ENCODE measurements at regions not wholly inside any gene's neighbourhood (a gene's known extent, or its start where the extent isn't known, plus 50 kb on each side); places are given as distances from the start of the nearest gene placed in this dataset.
A peak's percentile ranks its signal among the peaks of the same experiment; 100 is the strongest.

GRCh38 chr17:6278376-6278775 lies 156.5 kb downstream of the AIPL1 start:
- no peaks in the 10 kb centered on the region for H3K9me3 Mint-ChIP-seq
- no peaks in the 10 kb centered on the region for H3K4me1 Mint-ChIP-seq
- no peaks in the 10 kb centered on the region for H3K36me3 Mint-ChIP-seq (ENCODE audit: low read depth)
- no peak for DNase-seq
- no peak overlapping the region for H3K4me3 Mint-ChIP-seq
- peaks cover 30% of the 10 kb centered on the region for H3K27me3 Mint-ChIP-seq (ENCODE audit: low read depth, poor library complexity)
- no peak overlapping the region for H3K27ac Mint-ChIP-seq
- no peak for TF ChIP-seq CTCF (IDR thresholded peaks at IDR 0.05)

GRCh38 chr17:6276711-6277110 lies 158.2 kb downstream of the AIPL1 start:
- no peak for TF ChIP-seq CTCF (IDR thresholded peaks at IDR 0.05)
- Mint-ChIP-seq H3K9me3 (no peaks in the 10 kb centered on the region), H3K4me3 (no peak overlapping the region), H3K36me3 (ENCODE audit: low read depth) (no peaks in the 10 kb centered on the region), H3K27me3 (ENCODE audit: low read depth, poor library complexity) (peaks cover 31% of the 10 kb centered on the region), H3K4me1 (no peaks in the 10 kb centered on the region), H3K27ac (no peak overlapping the region)
- no peak for DNase-seq

- Mint-ChIP-seq H3K36me3 (ENCODE audit: low read depth) (no peaks in the 10 kb centered on the region), H3K27ac (no peak overlapping the region), H3K4me3 (no peak overlapping the region), H3K27me3 (ENCODE audit: low read depth, poor library complexity) (peaks cover 23% of the 10 kb centered on the region), H3K9me3 (no peaks in the 10 kb centered on the region), H3K4me1 (no peaks in the 10 kb centered on the region)
- TF ChIP-seq CTCF (IDR thresholded peaks at IDR 0.05), result no peak
- no peak for DNase-seq
Observed at GRCh38 chr17:6274310-6274709, 160.6 kb downstream of the AIPL1 start.

DNA sequence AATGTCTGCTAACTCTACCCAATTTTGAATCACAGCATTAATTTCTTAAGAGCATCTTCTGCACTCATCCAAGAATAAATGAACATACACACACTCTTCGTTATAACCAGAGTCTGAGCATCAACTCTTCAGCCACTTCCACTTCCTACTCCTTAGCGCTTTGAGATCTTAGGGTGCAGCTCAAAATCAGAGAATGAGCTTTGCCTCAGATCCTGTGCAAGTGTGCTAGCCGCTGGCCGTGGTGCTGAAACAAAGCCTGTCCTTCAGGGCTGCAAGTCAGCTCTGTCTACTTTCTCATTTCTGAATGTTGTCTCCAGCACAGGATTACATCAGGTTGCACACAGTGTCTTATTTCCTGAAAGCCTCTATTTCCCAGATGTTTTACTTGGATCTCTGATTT lies 165.4 kb downstream of the AIPL1 start:
- no peak for TF ChIP-seq CTCF (IDR thresholded peaks at IDR 0.05)
- H3K27me3 Mint-ChIP-seq (ENCODE audit: low read depth, poor library complexity), result peaks cover 9% of the 10 kb centered on the region
- no peaks in the 10 kb centered on the region for H3K36me3 Mint-ChIP-seq (ENCODE audit: low read depth)
- peak; percentile 90 for DNase-seq
- peaks cover 13% of the 10 kb centered on the region for H3K9me3 Mint-ChIP-seq
- no peak overlapping the region for H3K27ac Mint-ChIP-seq
- no peak overlapping the region for H3K4me3 Mint-ChIP-seq
- no peaks in the 10 kb centered on the region for H3K4me1 Mint-ChIP-seq

DNA sequence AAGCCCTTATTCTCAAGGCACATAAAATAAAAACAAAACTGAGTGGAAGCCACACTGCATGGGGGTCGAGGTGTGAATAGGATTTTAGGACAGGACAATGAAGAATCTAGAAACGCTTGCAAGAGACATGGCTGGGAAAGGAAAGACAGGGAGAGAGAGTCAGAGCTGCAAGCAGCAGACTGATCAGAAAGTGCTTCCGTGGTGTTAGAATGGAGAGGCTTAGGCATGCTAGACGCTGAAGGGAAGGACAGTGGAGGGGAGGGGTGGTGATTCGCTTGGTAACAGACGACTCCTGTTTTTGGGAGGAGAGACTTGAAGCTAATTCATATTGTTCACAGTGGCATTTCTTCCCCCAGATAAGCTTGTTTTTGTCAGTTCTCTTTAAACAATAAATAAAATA lies 173.5 kb downstream of the AIPL1 start:
- Mint-ChIP-seq H3K27me3 (ENCODE audit: low read depth, poor library complexity) (peaks cover 28% of the 10 kb centered on the region), H3K4me3 (no peak overlapping the region), H3K36me3 (ENCODE audit: low read depth) (no peaks in the 10 kb centered on the region), H3K9me3 (peaks cover 19% of the 10 kb centered on the region), H3K27ac (no peak overlapping the region), H3K4me1 (peaks cover 4% of the 10 kb centered on the region)
- DNase-seq, result no peak
- no peak for TF ChIP-seq CTCF (IDR thresholded peaks at IDR 0.05)

- Mint-ChIP-seq H3K27me3 (ENCODE audit: low read depth, poor library complexity) (peaks cover 32% of the 10 kb centered on the region), H3K36me3 (ENCODE audit: low read depth) (no peaks in the 10 kb centered on the region), H3K4me1 (peaks cover 4% of the 10 kb centered on the region), H3K27ac (no peak overlapping the region), H3K4me3 (no peak overlapping the region), H3K9me3 (peaks cover 9% of the 10 kb centered on the region)
- DNase-seq, result no peak
- TF ChIP-seq CTCF (IDR thresholded peaks at IDR 0.05), result no peak
Observed at GRCh38 chr17:6259899-6260298, 175.0 kb downstream of the AIPL1 start.

Data from nephron progenitor cell (in vitro differentiated cells).